H1 (cell line): ENCODE measurements at regions not wholly inside any gene's neighbourhood (a gene's known extent, or its start where the extent isn't known, plus 50 kb on each side); places are given as distances from the start of the nearest gene placed in this dataset.

Experiments used
- CTCF ChIA-PET: fragments of 300-600 bp; sonication (Branson Sonifier 250); formaldehyde crosslinking; loops from one replicate; lab custom pipeline; 2021; ENCODE audit not compliant: partially characterized antibody; lab: Charles Lee
- POLR2A ChIA-PET: fragments of 300-600 bp; sonication (Branson Sonifier 250); formaldehyde crosslinking; loops from one replicate; lab custom pipeline; 2021; ENCODE audit warnings: inconsistent platforms; ENCODE audit not compliant: partially characterized antibody; lab: Charles Lee
- DNase-seq, 2 experiments: peaks; one replicate each; pipeline versions ENCODE4 v3.0.0 to v3.0.0-alpha.2; 2010 to 2022; ENCODE audit warnings: low spot score in 2 of 2, low read depth in 1 of 2, mixed read lengths in 1 of 2
- FAIRE-seq: peaks from 2 replicates; lab custom pipeline; 2011; peaks lifted over from hg19 to GRCh38; lab: Jason Lieb, UNC
- H2AFZ ChIP-seq: 2 replicates; pipeline ENCODE4 v1.8.1; 2012; ENCODE audit warnings: low read length, inconsistent platforms
- H2AK5ac ChIP-seq: 2 replicates; pipeline ENCODE4 v1.6.1; 2013; ENCODE audit warnings: low read depth, low read length
- H2BK120ac ChIP-seq: replicated peaks from 2 replicates; pipeline ENCODE3; 2013; ENCODE audit warnings: low read depth, low read length, inconsistent platforms
- H2BK12ac ChIP-seq: 2 replicates; pipeline ENCODE4 v1.6.1; 2013; ENCODE audit warnings: low read depth, low read length
- H2BK15ac ChIP-seq: 2 replicates; pipeline ENCODE4 v1.6.1; 2013; ENCODE audit warnings: low read length
- H2BK20ac ChIP-seq: 2 replicates; pipeline ENCODE4 v1.6.1; 2013; ENCODE audit warnings: low read length
- H2BK5ac ChIP-seq: 2 replicates; pipeline ENCODE4 v1.6.1; 2013; ENCODE audit warnings: low read depth, low read length
- H3K14ac ChIP-seq: 2 replicates; pipeline ENCODE4 v1.6.1; 2013; ENCODE audit warnings: inconsistent platforms; ENCODE audit not compliant: insufficient read length
- H3K18ac ChIP-seq: 2 replicates; pipeline ENCODE4 v1.6.1; 2013; ENCODE audit warnings: low read length; ENCODE audit errors: extremely low read depth
- H3K23ac ChIP-seq: 2 replicates; pipeline ENCODE4 v1.6.1; 2013; ENCODE audit warnings: inconsistent platforms; ENCODE audit not compliant: insufficient read length
- H3K23me2 ChIP-seq: 2 replicates; pipeline ENCODE4 v1.6.1; 2013; ENCODE audit warnings: low read depth, low read length
- H3K27ac ChIP-seq: 2 replicates; pipeline ENCODE4 v1.6.1; 2011; ENCODE audit warnings: low read depth, low read length, inconsistent platforms
- H3K27me3 ChIP-seq, 4 experiments: replicated peaks in 1 of 4; 1 replicate in 1 of 4; 2 replicates in 3 of 4; pipeline versions ENCODE4 v1.6.1 to v1.8.1; 2011 to 2013; ENCODE audit warnings: low read length in 3 of 4, mild to moderate bottlenecking in 3 of 4, inconsistent platforms in 2 of 4, mixed read lengths in 2 of 4, moderate library complexity in 1 of 4; ENCODE audit not compliant: control insufficient read depth in 3 of 4, insufficient read depth in 3 of 4; ENCODE audit errors: extremely low read depth in 1 of 4
- H3K36me3 ChIP-seq, 4 experiments: 2 replicates each; pipeline versions ENCODE4 v1.6.1 to v1.8.1; 2011 to 2013; ENCODE audit warnings: mild to moderate bottlenecking in 4 of 4, low read length in 3 of 4, moderate library complexity in 2 of 4, control low read depth in 1 of 4, inconsistent platforms in 1 of 4; ENCODE audit not compliant: insufficient read depth in 4 of 4, control insufficient read depth in 2 of 4
- H3K4ac ChIP-seq: replicated peaks from 2 replicates; pipeline ENCODE3; 2013; ENCODE audit warnings: low read length, low read depth, mixed read lengths, inconsistent platforms; ENCODE audit not compliant: insufficient read length
- H3K4me1 ChIP-seq, 4 experiments: replicated peaks in 1 of 4; 1 replicate in 1 of 4; 2 replicates in 3 of 4; pipeline versions ENCODE4 v1.6.1 to v1.8.1; 2011 to 2013; ENCODE audit warnings: low read length in 3 of 4, inconsistent platforms in 2 of 4, mixed read lengths in 1 of 4; ENCODE audit not compliant: insufficient read depth in 4 of 4, control insufficient read depth in 3 of 4
- H3K4me2 ChIP-seq, 2 experiments: 2 replicates each; pipeline versions ENCODE4 v1.6.1 to v1.8.1; 2011 to 2013; ENCODE audit warnings: low read depth in 2 of 2, low read length in 2 of 2, control low read depth in 1 of 2, inconsistent platforms in 1 of 2, mild to moderate bottlenecking in 1 of 2; ENCODE audit not compliant: insufficient read depth in 1 of 2
- H3K4me3 ChIP-seq, 4 experiments: fragments of 200-600, 300-600 bp in 1 of 4; sonication (generic), shearing (Covaris generic), sonication (Bioruptor Twin) in 1 of 4; 2 replicates each; pipeline versions ENCODE4 v1.5.1 to v1.8.1; 2011 to 2016; ENCODE audit warnings: low read length in 4 of 4, low read depth in 3 of 4, control low read depth in 2 of 4, inconsistent platforms in 2 of 4, mild to moderate bottlenecking in 2 of 4, mixed read lengths in 1 of 4, moderate library complexity in 1 of 4; ENCODE audit not compliant: insufficient read depth in 2 of 4; ENCODE audit errors: extremely low read depth in 1 of 4
- H3K56ac ChIP-seq: replicated peaks from 2 replicates; pipeline ENCODE3; 2013; ENCODE audit warnings: low read depth, mild to moderate bottlenecking, mixed read lengths, low read length, inconsistent platforms; ENCODE audit not compliant: insufficient read length
- H3K79me1 ChIP-seq: 2 replicates; pipeline ENCODE4 v1.6.1; 2013; ENCODE audit warnings: low read depth, low read length, control low read depth
- H3K79me2 ChIP-seq, 2 experiments: 2 replicates each; pipeline versions ENCODE4 v1.6.1 to v1.8.1; 2012 to 2013; ENCODE audit warnings: low read length in 2 of 2, mild to moderate bottlenecking in 2 of 2, inconsistent platforms in 1 of 2; ENCODE audit not compliant: insufficient read depth in 2 of 2, control insufficient read depth in 1 of 2
- H3K9ac ChIP-seq, 4 experiments: replicated peaks in 1 of 4; 1 replicate in 1 of 4; 2 replicates in 3 of 4; pipeline versions ENCODE4 v1.6.1 to v1.8.1; 2011 to 2013; ENCODE audit warnings: low read depth in 3 of 4, low read length in 3 of 4, control low read depth in 2 of 4, mild to moderate bottlenecking in 2 of 4, moderate library complexity in 2 of 4, inconsistent platforms in 1 of 4; ENCODE audit errors: extremely low read depth in 1 of 4
- H3K9me3 ChIP-seq, 2 experiments: 2 replicates each; pipeline versions ENCODE4 v1.6.1 to v1.8.1; 2012 to 2013; ENCODE audit warnings: mild to moderate bottlenecking in 2 of 2, moderate library complexity in 2 of 2, control low read depth in 1 of 2, inconsistent platforms in 1 of 2, low read depth in 1 of 2, low read length in 1 of 2, mixed read lengths in 1 of 2; ENCODE audit not compliant: insufficient read depth in 2 of 2
- H4K20me1 ChIP-seq, 2 experiments: replicated peaks in 1 of 2; 2 replicates each; pipeline versions ENCODE3 to v1.8.1; 2011 to 2013; ENCODE audit warnings: inconsistent platforms in 2 of 2, low read length in 2 of 2, mild to moderate bottlenecking in 1 of 2; ENCODE audit not compliant: insufficient read depth in 2 of 2, control insufficient read depth in 1 of 2
- H4K5ac ChIP-seq: 2 replicates; pipeline ENCODE4 v1.6.1; 2013; ENCODE audit warnings: low read length, low read depth, mixed read lengths, inconsistent platforms; ENCODE audit not compliant: insufficient read length
- H4K8ac ChIP-seq: 2 replicates; pipeline ENCODE4 v1.8.0; 2013; ENCODE audit warnings: mild to moderate bottlenecking, moderate library complexity, low read length, inconsistent platforms; ENCODE audit not compliant: insufficient read depth; ENCODE audit errors: extremely low read depth
- H4K91ac ChIP-seq: replicated peaks from 2 replicates; pipeline ENCODE3; 2013; ENCODE audit warnings: low read length, mixed read lengths, inconsistent platforms; ENCODE audit not compliant: insufficient read length
- CBX5 ChIP-seq: fragments of 300-800, 300-1000 bp; sonication (generic); IDR thresholded peaks from 2 replicates; pipeline ENCODE4 v1.7.1; 2016; ENCODE audit warnings: antibody characterized with exemption, low read length, low read depth
- EZH2 ChIP-seq: fragments of 200-600 bp; sonication (generic); IDR thresholded peaks from 2 replicates; pipeline ENCODE4 v1.7.1; 2012; ENCODE audit warnings: low read depth, mild to moderate bottlenecking, moderate library complexity, low read length, inconsistent platforms; ENCODE audit not compliant: severe bottlenecking
- GABPA ChIP-seq: IDR thresholded peaks from 2 replicates; pipeline ENCODE4 v1.6.1; 2011; ENCODE audit warnings: mild to moderate bottlenecking, low read length, moderate library complexity, borderline replicate concordance; ENCODE audit not compliant: insufficient read depth
- JUND ChIP-seq: IDR thresholded peaks from 2 replicates; pipeline ENCODE4 v1.6.1; 2011; ENCODE audit warnings: mild to moderate bottlenecking, improper control_type of control experiment, low read length
- KDM5A ChIP-seq: fragments of 200-600 bp; IDR thresholded peaks from 2 replicates; pipeline ENCODE4 v1.7.1; 2012; ENCODE audit warnings: mild to moderate bottlenecking, low read length, inconsistent platforms, mixed read lengths
- RAD21 ChIP-seq, 2 experiments: IDR thresholded peaks in 1 of 2; conservative IDR thresholded peaks in 1 of 2; 2 replicates each; pipeline ENCODE4 v1.6.1; 2011; ENCODE audit warnings: low read depth in 2 of 2, low read length in 2 of 2, improper control_type of control experiment in 1 of 2, inconsistent platforms in 1 of 2, mild to moderate bottlenecking in 1 of 2, moderate library complexity in 1 of 2
- SIX5 ChIP-seq: IDR thresholded peaks from 2 replicates; pipeline ENCODE4 v1.6.1; 2011; ENCODE audit warnings: mild to moderate bottlenecking, low read depth, low read length
- TAF1 ChIP-seq: IDR thresholded peaks from 2 replicates; pipeline ENCODE4 v1.6.1; 2011; ENCODE audit warnings: mild to moderate bottlenecking, low read depth, low read length
- WGBS, 2 experiments: shearing (Covaris generic) in 1 of 2; methylation state at CpG; one replicate each; pipeline versions ENCODE4 v1.1.6 to v1.1.7; 2013 to 2015; ENCODE audit warnings: low lambda C conversion rate in 2 of 2, mixed read lengths in 2 of 2, inconsistent platforms in 1 of 2, low coverage in 1 of 2, missing lambda C conversion rate in 1 of 2; ENCODE audit not compliant: insufficient replicate concordance in 2 of 2, insufficient coverage in 1 of 2, insufficient read length in 1 of 2; ENCODE audit errors: extremely low coverage in 1 of 2, missing lambda C conversion rate in 1 of 2; 5-methylcytosine and 5-hydroxymethylcytosine counted together
- TF ChIP-seq, protein P1 (sequence below): IDR thresholded peaks from 2 replicates; pipeline ENCODE4 v1.6.1; 2012; ENCODE audit warnings: low read length, inconsistent platforms

- Histone ChIP-seq H2BK12ac (no peak overlapping the region), H3K9ac (no peak overlapping the region), H3K4me1 (0 out of 7 replicates have a peak, but pooled peaks cover 0 to 2% (median 0%) of the 10 kb centered on the region in 4 experiments), H3K18ac (no peak overlapping the region), H2AFZ (no peak overlapping the region), H2BK5ac (no peak overlapping the region), H3K23ac (no peak overlapping the region), H3K36me3 (no peaks in the 10 kb centered on the region), H3K4ac (no peak overlapping the region), H3K23me2 (no peaks in the 10 kb centered on the region), H3K9me3 (0 out of 4 replicates have a peak, but pooled peaks cover 0 to 3% of the 10 kb centered on the region in 2 experiments), H4K91ac (no peak overlapping the region), H3K79me1 (no peaks in the 10 kb centered on the region), H3K4me2 (no peak overlapping the region), H4K20me1 (no peaks in the 10 kb centered on the region), H4K8ac (no peak overlapping the region), H2BK15ac (no peak overlapping the region), H3K79me2 (no peaks in the 10 kb centered on the region), H2AK5ac (no peak overlapping the region), H2BK20ac (no peak overlapping the region), H4K5ac (no peak overlapping the region), H3K4me3 (no peak overlapping the region), H3K56ac (no peak overlapping the region), H3K27me3 (no peaks in the 10 kb centered on the region), H3K14ac (no peak overlapping the region), H3K27ac (no peak overlapping the region), H2BK120ac (no peak overlapping the region)
- POLR2A ChIA-PET = no interaction called here
- CTCF ChIA-PET = no interaction called here
- 38% methylated on average over 1 of the region's 1 CpG; no CpG with 5 or more reads in 1 of the 2 experiments for WGBS, 2 experiments
- FAIRE-seq (no peak), DNase-seq (no peak)
- no peak for TF ChIP-seq EZH2
- no peak for TF ChIP-seq JUND
- no peak for TF ChIP-seq RAD21 (IDR thresholded peaks at IDR 0.05 in 1 of 2, conservative IDR thresholded peaks at IDR 0.05 in 1 of 2; ENCODE audit: low read depth in 2 of 2, low read length in 2 of 2)
- no peak for TF ChIP-seq CBX5
- no peak for TF ChIP-seq GABPA
- TF ChIP-seq, protein P1, sequence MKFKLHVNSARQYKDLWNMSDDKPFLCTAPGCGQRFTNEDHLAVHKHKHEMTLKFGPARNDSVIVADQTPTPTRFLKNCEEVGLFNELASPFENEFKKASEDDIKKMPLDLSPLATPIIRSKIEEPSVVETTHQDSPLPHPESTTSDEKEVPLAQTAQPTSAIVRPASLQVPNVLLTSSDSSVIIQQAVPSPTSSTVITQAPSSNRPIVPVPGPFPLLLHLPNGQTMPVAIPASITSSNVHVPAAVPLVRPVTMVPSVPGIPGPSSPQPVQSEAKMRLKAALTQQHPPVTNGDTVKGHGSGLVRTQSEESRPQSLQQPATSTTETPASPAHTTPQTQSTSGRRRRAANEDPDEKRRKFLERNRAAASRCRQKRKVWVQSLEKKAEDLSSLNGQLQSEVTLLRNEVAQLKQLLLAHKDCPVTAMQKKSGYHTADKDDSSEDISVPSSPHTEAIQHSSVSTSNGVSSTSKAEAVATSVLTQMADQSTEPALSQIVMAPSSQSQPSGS = no peak
- no peak for TF ChIP-seq KDM5A
- no peak for TF ChIP-seq TAF1
- no peak for TF ChIP-seq SIX5
These were observed 167.2 kb upstream of the ATP2B1 start for GRCh38 chr12:89875809-89876208.
